DOHH2 (cell line): ENCODE measurements at regions not wholly inside any gene's neighbourhood (a gene's known extent, or its start where the extent isn't known, plus 50 kb on each side); places are given as distances from the start of the nearest gene placed in this dataset.
"Not testable (repeated sequence)": the region's sequence is repeated elsewhere in the genome, so short reads cannot be mapped to it uniquely, and the experiment has no call there.

Source experiments
- H3F3A ChIP-seq: fragments of 200-600 bp; sonication (generic), shearing (Covaris generic); 2 replicates; pipeline ENCODE4 v1.6.0; 2016; ENCODE audit warnings: antibody characterized with exemption, mild to moderate bottlenecking; ENCODE audit not compliant: control insufficient read depth, insufficient read depth
- H3K27ac ChIP-seq: fragments of 200-600 bp; sonication (generic); 2 replicates; pipeline ENCODE4 v1.5.1; 2014; ENCODE audit warnings: low read depth, mild to moderate bottlenecking, low read length, moderate library complexity
- H3K27me3 ChIP-seq: fragments of 200-600 bp; sonication (generic); 2 replicates; pipeline ENCODE4 v1.6.1; 2014; ENCODE audit warnings: mild to moderate bottlenecking, low read length, mixed read lengths; ENCODE audit not compliant: control insufficient read depth
- H3K36me3 ChIP-seq: fragments of 200-600 bp; sonication (generic); 2 replicates; pipeline ENCODE4 v1.6.1; 2014; ENCODE audit warnings: mild to moderate bottlenecking, low read length, moderate library complexity, mixed read lengths; ENCODE audit not compliant: control insufficient read depth
- H3K4me1 ChIP-seq: fragments of 200-600 bp; sonication (generic); 2 replicates; pipeline ENCODE4 v1.6.1; 2014; ENCODE audit warnings: mild to moderate bottlenecking, low read length, mixed read lengths; ENCODE audit not compliant: control insufficient read depth
- H3K4me2 ChIP-seq: fragments of 200-600 bp; sonication (generic); 2 replicates; pipeline ENCODE4 v1.6.0; 2014; ENCODE audit warnings: mild to moderate bottlenecking, low read length, moderate library complexity
- H3K4me3 ChIP-seq: fragments of 200-600 bp; sonication (generic); 2 replicates; pipeline ENCODE4 v1.5.1; 2014; ENCODE audit warnings: mild to moderate bottlenecking, low read length, mixed read lengths
- H3K79me2 ChIP-seq: fragments of 200-600 bp; sonication (generic); 2 replicates; pipeline ENCODE4 v1.6.1; 2014; ENCODE audit warnings: mild to moderate bottlenecking, low read length, mixed read lengths; ENCODE audit not compliant: control insufficient read depth
- H3K9me2 ChIP-seq: fragments of 200-600 bp; sonication (generic); replicated peaks from 2 replicates; pipeline ENCODE4 v1.6.1; 2014; ENCODE audit warnings: mild to moderate bottlenecking, low read length, mixed read lengths; ENCODE audit not compliant: control insufficient read depth
- H3K9me3 ChIP-seq: fragments of 200-600 bp; sonication (generic); 2 replicates; pipeline ENCODE4 v1.6.1; 2014; ENCODE audit warnings: antibody characterized with exemption, low read length, mixed read lengths; ENCODE audit not compliant: control insufficient read depth, insufficient read depth
- H4K20me1 ChIP-seq: fragments of 200-600 bp; sonication (generic); 2 replicates; pipeline ENCODE4 v1.6.0; 2014; ENCODE audit warnings: low read depth, mild to moderate bottlenecking, antibody characterized with exemption, low read length, moderate library complexity; ENCODE audit not compliant: control insufficient read depth, insufficient read depth
- EZH2phosphoT487 ChIP-seq: fragments of 200-600 bp; sonication (generic); IDR thresholded peaks from 2 replicates; pipeline ENCODE4 v1.6.1; 2017; ENCODE audit warnings: borderline replicate concordance, mild to moderate bottlenecking, antibody characterized with exemption, low read length, moderate library complexity, mixed read lengths
- TF ChIP-seq, protein P1 (sequence below): fragments of 200-600 bp; sonication (generic); IDR thresholded peaks from one replicate; pipeline ENCODE4 v1.5.1; 2014; ENCODE audit warnings: antibody characterized with exemption, mild to moderate bottlenecking, low read depth, low read length; ENCODE audit not compliant: poor library complexity, severe bottlenecking

- no peaks in the 10 kb centered on the region for H3K36me3 ChIP-seq
- H3K4me2 ChIP-seq = no peak overlapping the region
- no peaks in the 10 kb centered on the region for H3F3A ChIP-seq
- H3K27me3 ChIP-seq = peaks cover 3% of the 10 kb centered on the region
- TF ChIP-seq, protein P1, sequence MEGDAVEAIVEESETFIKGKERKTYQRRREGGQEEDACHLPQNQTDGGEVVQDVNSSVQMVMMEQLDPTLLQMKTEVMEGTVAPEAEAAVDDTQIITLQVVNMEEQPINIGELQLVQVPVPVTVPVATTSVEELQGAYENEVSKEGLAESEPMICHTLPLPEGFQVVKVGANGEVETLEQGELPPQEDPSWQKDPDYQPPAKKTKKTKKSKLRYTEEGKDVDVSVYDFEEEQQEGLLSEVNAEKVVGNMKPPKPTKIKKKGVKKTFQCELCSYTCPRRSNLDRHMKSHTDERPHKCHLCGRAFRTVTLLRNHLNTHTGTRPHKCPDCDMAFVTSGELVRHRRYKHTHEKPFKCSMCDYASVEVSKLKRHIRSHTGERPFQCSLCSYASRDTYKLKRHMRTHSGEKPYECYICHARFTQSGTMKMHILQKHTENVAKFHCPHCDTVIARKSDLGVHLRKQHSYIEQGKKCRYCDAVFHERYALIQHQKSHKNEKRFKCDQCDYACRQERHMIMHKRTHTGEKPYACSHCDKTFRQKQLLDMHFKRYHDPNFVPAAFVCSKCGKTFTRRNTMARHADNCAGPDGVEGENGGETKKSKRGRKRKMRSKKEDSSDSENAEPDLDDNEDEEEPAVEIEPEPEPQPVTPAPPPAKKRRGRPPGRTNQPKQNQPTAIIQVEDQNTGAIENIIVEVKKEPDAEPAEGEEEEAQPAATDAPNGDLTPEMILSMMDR = no peak
- no peak for TF ChIP-seq EZH2phosphoT487
- H3K79me2 ChIP-seq = no peaks in the 10 kb centered on the region
- H3K9me3 ChIP-seq = no peaks in the 10 kb centered on the region
- no peaks in the 10 kb centered on the region for H3K4me1 ChIP-seq
- no peaks in the 10 kb centered on the region for H3K9me2 ChIP-seq
- H3K4me3 ChIP-seq = no peak overlapping the region
- no peaks in the 10 kb centered on the region for H4K20me1 ChIP-seq
- H3K27ac ChIP-seq = no peak overlapping the region
Measured at GRCh38 chr18:35889677-35890076, 82.8 kb upstream of the RMP24 start.

DNA sequence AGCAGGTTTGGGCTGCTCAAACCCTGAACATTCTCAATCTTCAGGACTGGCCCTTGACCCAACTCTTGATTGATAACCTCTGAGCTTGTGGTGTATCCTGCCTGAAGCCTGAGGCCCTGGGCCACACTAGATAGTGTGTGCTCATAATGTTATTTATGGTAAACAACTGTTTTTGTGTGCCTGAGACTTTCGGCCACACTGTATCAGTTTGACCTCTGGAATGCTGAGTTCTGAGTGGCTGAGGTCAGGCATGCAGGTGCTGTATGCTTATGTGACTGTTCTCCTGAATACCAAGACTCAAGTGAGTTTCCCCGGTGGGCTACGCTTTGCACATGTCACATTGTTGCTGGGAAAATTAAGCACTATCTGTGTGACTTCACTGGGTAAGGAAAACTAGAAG lies 82.2 kb upstream of the RMP24 start:
- no peaks in the 10 kb centered on the region for H3K79me2 ChIP-seq
- no peaks in the 10 kb centered on the region for H3K9me2 ChIP-seq
- H3K4me3 ChIP-seq = no peak overlapping the region
- H3K4me2 ChIP-seq = no peak overlapping the region
- no peaks in the 10 kb centered on the region for H3K9me3 ChIP-seq
- H3K4me1 ChIP-seq = no peaks in the 10 kb centered on the region
- no peak for TF ChIP-seq EZH2phosphoT487
- TF ChIP-seq, protein P1 = no peak
- peaks cover 3% of the 10 kb centered on the region for H3K27me3 ChIP-seq
- no peaks in the 10 kb centered on the region for H3K36me3 ChIP-seq
- H3K27ac ChIP-seq = no peak overlapping the region
- H3F3A ChIP-seq = no peaks in the 10 kb centered on the region
- H4K20me1 ChIP-seq = no peaks in the 10 kb centered on the region

- no peaks in the 10 kb centered on the region for H3K9me3 ChIP-seq
- H3F3A ChIP-seq = no peaks in the 10 kb centered on the region
- no peak for TF ChIP-seq EZH2phosphoT487
- TF ChIP-seq, protein P1 = no peak
- no peak overlapping the region for H3K27ac ChIP-seq
- no peak overlapping the region for H3K4me3 ChIP-seq
- H3K9me2 ChIP-seq = no peaks in the 10 kb centered on the region
- H3K4me1 ChIP-seq = no peaks in the 10 kb centered on the region
- no peaks in the 10 kb centered on the region for H4K20me1 ChIP-seq
- peaks cover 3% of the 10 kb centered on the region; the same call in 1 of the 2 replicates for H3K27me3 ChIP-seq
- no peaks in the 10 kb centered on the region for H3K36me3 ChIP-seq
- no peak overlapping the region for H3K4me2 ChIP-seq
- H3K79me2 ChIP-seq = no peaks in the 10 kb centered on the region
Measured at GRCh38 chr18:35892118-35892517, 80.4 kb upstream of the RMP24 start.

- H3K27ac ChIP-seq, H3K9me2 ChIP-seq, H3F3A ChIP-seq, H3K4me1 ChIP-seq, H3K4me3 ChIP-seq, H3K36me3 ChIP-seq, H3K9me3 ChIP-seq, H3K79me2 ChIP-seq, H3K4me2 ChIP-seq, H4K20me1 ChIP-seq, H3K27me3 ChIP-seq: not testable (repeated sequence)
Measured at GRCh38 chr18:35897481-35897880, 75.0 kb upstream of the RMP24 start.
